GM19395 (cell line): ENCODE measurements at regions not wholly inside any gene's neighbourhood (a gene's known extent, or its start where the extent isn't known, plus 50 kb on each side); places are given as distances from the start of the nearest gene placed in this dataset.

ENCODE experiments used
- ATAC-seq: cut with Tn5 transposase; IDR thresholded peaks from one replicate; pipeline ENCODE4 v1.9.1; 2021; ENCODE audit warnings: mild to moderate bottlenecking, moderate library complexity; ENCODE audit not compliant: unreplicated experiment

DNA sequence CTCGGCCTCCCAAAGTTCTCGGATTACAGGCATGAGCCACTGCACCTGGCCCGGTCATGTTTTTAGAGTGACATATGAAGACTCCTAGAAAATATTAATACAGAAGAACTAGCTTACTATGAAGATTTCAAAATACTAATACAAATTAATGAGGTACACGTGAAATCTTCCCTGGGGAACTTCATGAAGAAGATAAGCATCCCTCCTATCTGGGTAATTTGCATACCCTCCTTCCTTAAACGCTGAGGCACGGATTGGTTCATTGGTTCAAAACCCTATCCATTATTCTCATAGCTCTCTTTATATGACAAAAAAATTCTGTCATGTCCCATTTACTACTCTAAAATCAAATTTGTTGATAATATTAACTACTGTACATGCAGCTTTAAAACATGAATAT is 224.8 kb upstream of the KLF14 start:
- no peak for ATAC-seq

DNA sequence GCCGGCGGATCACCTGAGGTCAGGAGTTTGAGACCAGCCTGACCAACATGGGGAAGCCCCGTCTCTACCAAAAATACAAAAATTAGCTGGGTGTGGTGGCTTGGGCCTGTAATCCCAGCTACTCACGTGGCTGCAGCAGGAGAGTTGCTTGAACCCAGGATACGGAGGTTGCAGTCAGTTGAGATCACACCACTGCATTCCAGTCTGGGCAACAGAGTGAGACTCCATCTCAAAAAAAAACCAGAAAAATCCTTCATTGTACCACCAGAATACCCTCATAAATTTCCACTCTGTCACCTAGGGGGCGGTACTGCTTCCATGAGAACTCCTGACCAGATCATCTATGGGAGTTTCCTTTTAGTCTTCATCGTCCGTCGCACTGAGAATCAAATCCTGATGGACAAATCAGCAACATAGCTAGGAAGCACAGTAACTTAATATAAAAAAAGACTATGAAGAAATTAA is 225.8 kb upstream of the KLF14 start:
- peak; percentile 26 for ATAC-seq

DNA sequence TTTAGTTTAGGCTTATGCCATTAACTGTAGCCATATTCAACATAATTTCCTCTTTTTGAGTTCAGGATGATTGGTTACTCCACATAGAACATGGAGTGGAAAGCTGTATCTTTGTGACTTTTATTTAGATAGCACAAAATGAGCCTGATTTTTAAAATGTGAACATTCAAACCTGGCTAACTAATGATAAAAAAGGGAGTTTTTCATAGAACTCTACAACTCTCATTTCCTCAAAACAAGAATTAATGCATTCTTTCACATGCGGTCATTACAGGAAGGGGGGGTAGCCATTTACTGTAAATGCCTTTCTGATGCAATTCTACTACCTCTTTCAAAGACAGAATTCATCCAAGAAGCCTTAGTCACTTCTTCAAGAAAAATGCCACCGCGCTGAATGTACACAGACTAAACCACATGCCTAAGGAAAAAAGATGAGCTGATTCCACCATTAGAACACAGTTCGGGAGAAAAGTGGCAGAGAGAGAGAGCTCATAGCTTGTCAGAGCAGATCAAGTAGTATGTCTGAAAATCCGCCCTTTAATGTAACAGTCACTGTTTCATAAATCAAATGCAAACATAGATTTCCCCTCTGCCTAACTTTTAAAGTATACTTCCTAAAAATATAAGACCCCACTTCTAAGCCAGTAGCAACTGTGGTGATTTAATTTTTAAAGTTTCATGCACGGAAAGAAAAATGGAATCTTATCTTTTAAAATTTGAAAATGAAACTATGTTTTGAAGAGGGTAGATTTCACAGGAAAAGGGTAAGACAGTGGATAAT is 226.4 kb upstream of the KLF14 start:
- ATAC-seq = peak; percentile 37

DNA sequence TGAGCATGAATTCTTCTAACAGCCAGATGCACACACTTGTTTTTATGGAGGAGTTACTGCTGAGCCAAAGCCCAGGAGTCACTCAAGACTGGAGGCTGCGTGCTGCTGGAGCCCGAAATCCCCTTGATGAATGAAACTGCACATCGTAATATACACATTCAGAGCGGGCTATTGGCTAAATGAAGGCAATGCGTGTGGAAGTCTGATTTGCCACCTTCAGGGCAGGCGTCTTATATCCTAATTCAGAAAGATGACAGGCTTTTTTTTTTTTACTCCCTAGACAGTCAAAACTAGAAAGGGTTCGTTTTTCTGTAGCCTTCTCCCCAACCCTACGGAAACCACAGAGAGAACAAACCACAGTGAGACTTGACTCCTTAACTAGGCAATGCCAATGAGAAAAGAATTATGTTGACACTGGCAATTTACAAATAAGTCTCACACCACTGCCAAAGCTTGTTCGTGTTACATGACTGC is 227.2 kb upstream of the KLF14 start:
- ATAC-seq = peak; percentile 83

DNA sequence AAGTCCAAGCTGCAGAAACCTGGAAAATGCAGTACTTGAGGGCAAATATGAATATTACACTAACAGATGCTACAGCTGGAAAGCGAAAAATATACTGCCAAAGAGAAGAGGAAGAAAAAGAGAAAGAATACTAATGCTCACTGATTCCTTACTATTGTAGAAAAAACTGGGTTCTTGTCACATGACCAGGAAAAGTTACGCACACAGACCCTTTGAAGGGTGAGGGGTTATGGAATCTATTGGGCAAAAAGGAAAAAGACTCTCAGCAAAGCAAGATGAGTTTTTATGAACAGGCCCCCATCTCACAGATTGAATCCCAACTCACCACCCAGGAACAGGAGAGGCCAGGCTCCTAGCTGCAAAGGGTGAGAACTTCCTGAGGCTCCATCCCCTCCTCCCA is 228.1 kb upstream of the KLF14 start:
- no peak for ATAC-seq

DNA sequence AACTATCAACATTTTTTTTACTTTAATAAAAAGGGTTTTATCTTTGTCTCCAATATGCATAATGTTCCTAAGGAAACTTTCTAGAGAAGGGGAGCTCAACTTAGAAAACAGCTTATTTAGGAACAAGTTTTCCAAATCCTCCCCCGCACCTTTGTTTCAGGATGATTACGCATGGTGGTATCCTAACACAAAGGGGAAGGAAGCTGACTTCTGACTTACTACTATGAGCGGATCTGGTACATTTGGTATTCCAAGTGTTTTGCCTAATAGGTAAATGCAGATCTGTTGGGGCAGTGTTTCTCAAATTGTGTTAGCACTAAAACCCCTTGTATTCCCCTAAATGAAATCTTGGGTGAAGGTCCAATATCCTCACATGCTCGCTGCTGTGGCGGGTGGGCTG is 229.3 kb upstream of the KLF14 start:
- ATAC-seq = no peak

DNA sequence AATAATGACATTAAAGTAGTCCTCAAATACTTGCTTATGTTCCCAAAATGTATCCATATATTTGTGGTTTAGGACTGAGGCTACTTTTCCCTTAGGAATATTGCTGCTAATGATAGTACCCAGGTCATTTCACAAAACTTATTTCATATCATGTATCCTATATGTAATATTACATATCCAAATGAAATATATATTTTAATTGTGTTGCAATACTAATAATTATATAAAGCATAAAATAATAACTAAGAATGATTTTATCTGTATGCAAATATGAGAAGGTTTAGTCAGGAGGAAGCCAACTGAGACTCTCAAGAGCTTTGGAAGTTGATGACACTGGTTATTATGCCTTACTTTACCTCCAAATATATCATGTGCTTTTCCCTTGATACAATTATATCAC is 231.5 kb upstream of the KLF14 start:
- no peak for ATAC-seq

DNA sequence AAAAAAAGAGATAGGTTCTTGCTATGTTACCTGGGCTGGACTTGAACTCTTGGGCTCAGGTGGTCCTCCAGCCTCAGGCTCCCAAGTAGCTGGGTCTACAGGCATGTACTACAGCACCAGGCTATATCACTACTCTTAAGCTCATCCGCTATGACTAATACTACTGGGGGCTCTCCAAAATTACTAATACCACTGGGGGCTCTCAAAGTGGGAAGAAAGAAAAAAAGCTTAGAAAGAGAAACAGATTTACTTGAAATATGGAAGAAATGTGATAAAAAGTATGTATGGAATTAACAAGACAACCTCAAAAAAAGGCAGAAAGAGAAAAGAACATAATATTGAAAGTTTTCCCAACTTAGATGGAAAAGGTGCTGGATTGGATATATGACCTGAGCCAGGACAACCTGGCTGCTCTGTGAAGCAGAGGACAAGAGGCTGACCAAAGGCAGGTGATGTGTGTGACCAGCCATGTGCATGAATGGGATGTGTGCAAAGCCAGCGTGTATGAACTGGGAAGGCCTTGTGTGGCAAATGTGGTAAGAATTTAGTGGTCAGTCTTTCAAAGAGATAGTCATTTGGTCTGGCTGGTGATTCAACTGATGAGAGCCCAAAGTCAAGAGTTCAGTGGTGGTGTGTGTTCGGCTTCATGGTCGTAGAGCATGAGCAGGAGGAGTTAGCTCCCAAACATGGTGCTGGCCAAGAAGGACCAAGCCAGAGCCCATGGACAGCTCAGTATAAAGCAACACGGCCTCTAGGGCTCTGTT is 232.4 kb upstream of the KLF14 start:
- no peak for ATAC-seq

DNA sequence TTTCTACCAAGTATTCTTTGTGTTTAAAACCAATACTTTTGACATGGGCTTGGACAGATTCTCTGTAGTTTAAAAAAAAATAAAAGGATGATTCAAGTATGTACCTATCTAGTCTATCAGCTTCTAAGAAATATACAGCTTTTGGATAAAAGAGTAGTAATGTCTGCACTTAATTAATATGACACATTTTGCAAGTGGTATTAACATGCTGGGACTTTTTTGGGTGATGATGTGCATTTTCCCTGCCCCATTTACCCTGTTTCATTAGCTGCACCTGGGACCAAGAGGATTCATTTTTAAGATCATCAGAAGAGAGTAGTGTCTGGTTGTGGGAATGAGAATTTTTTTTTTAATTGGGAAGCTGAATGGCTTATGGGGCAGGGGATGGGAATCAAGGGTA is 236.2 kb upstream of the KLF14 start:
- no peak for ATAC-seq

DNA sequence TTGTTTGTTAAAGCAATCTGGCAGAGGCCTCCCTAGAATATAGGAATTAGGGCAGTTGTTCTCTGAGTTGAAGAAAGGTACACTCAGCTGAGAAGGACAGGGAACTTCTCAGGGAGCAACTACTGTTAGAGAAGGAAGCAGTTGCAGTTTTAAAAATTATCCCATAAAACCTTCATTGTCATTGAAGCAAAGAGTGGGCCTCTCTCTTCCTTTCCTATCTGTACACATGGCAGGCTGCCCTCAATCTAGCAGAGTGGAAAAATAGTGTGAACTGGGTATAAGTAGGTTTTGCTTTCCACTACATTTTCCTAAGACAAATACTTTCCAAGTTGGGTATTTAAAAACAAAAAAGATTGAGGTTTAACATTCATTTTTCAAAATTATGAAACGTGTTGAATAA is 236.7 kb upstream of the KLF14 start:
- no peak for ATAC-seq

DNA sequence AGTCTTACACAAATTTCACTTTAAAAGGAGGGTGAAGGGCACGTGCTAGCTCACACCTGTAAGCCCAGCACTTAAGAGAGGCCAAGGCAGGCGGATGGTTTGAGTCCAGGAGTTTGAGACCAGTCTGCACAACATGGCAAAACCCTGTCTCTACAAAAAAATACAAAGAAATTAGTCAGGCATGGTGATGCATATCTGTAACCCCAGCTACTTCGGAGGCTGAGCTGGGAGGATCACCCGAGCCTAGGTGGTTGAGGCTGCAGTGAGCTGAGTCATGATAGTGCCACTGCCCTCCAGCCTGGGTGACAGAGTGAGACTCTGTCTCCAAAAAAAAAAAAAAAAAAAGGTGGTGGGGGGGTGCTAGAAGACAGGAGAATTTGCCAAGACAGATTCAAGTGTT is 237.3 kb upstream of the KLF14 start:
- no peak for ATAC-seq

DNA sequence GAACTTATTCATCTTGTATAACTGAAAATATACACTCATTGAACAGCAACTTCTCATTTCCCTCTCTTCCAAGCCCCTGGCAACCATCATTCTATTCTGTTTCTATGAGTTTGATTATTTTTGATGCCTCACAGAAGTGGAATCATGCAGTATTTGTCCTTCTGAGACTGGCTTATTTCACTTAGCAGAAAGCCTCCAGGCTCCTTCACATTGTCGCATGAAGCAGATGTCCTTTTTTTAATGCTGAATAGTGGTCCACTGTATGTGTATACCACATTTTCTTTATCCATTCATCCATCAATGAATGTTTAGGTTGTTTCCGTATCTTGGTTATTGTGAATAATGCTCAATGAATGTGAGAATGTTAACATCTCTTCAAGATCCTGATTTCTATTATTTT is 238.2 kb upstream of the KLF14 start:
- no peak for ATAC-seq

DNA sequence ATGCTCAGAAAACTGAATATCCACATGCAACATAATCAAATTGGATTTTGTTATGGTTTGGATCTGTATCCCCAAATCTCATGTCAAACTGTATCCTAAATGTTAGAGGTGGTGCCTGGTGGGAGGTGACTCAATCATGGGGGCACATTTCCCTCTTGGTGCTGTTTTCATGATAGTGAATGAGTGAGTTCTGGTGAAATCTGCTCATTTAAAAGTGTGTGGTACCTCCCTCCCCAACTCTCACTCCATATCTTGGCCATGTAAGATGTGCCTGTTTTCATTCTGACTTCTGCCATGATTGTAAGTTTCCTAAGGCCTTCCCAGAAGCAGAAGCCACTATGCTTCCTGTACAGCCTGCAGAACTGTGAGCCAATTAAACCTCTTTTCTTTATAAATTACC is 239.6 kb upstream of the KLF14 start:
- no peak for ATAC-seq

DNA sequence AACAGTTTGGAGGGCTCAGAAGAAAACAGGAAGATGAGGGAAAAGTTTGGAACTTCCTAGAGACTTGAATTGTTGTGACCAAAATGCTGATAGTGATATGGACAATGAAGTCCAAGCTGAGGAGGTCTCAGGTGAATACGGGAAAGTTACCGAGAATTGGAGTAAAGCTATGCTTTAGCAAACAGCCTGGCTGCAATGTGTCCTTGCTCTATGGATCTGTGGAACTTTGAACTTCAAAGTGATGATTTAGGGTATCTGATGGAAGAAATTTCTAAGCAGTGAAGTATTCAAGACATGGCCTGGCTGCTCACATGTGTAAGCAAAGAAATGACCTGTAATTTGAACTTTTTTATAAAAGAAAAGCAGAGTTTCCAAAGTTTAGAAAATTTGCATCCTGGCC is 240.2 kb upstream of the KLF14 start:
- ATAC-seq = no peak

DNA sequence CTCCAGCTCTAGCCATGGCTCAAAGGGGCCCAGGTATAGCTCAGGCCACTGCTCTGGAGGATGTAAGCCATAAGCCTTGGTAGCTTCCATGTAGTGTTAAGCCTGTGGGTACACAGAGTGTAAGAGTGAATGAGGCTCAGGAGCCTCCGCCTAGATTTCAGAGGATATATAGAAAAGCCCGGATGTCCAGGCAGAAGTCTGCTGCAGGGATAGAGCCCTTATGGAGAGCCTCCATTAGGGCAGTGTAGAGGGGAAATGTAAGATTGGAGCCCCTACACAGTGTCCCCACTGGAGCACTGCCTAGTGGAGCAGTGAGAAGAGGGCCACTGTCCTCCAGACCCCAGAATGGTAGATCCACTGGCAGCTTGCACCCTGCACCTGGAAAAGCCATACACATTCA is 240.8 kb upstream of the KLF14 start:
- no peak for ATAC-seq

DNA sequence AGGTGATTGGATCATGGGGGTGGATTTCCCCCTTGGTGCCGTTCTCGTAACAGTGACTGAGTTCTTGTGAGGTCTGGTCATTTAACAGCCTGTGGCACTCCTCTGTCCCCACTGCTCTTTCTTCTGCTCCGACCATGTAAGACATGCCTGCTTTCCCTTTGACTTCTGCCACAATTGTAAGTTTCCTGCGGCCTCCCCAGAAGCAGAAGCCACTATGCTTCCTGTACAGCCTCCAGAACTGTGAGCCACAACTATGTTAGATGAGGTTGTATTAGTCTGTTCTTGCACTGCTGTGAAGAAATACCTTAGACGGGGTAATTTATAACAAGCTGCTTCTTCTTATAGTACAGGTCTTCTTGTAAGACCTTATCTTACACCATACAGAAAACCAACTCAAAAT is 241.7 kb upstream of the KLF14 start:
- no peak for ATAC-seq

DNA sequence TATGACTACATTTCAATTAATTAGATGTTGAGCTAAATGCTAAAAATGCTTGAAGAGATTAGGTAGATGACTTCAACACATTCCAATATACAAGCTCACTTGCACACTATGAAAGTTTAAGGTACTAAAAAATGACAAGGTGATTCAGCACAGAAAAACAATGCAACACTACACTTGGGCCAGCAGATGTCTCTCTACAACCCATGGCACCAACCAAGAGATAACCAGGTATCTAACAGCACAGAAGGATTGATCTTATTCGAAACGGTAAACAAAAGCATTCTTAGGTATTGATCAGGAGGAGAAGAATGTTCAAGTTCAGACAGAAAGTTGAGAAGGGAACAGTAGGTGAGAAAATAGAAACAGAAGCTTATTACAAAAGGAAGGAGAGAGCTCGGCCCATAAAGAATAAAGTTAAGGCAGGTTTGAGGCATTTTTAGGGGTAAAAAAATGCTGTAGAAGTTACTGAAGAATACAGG is 248.2 kb upstream of the KLF14 start:
- peak; percentile 63 for ATAC-seq

DNA sequence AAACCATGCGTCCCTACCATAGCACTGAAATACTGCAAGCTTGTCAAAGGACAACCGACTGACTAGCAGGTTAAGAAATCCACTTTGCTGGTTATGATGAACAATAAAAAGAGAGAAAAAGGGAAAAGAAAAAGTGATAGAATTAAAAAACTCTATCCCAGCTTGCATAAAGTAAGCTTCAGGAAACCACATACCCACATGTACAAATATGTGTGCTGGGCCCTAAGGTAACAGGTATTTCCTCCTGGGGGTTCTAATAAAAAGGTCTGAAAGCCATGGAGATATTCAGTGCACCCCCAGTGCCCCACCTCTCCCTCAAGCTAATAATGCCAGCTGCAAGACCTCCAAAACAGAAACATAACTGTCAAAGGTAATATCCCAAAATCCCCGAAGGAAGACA is 248.6 kb upstream of the KLF14 start:
- ATAC-seq = no peak

DNA sequence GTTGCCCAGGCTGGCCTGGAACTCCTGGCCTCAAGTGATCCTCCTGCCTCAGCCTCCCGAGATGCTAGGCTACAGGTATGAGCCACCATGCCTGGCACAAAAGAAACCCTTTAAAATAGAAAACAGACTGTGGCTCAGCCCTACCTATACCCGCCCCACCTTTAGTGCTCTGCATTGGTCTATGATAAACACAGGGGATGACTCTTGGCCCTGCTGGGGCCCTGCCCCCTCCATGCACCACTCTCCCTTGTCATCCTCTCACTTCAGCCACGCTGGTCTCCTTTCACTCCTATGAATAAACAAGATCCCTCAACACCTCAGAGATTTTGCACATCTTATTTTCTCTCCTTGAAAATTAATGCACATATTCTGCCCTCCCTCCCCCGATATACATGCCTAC is 251.4 kb upstream of the KLF14 start:
- ATAC-seq = no peak

DNA sequence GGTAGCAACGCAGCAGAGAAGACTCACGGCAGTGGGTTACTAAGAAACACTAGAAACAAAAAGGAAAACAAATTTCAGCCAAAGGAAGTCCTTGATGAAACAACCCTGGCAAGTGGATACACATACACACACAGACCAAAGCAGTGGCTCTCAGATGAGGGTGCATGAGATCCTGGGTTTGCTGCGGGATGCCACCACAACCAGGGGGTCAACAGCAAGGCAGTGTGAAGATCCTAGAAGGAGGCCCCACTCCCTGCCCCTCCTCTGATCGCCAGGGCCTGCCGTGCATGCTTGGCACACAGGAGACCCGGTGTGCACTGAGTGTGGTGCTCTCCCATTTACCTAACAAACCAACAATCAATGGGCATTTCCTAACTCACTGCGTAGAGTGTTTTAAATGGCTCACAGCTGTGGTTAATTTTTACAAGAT is 252.3 kb upstream of the KLF14 start:
- ATAC-seq = no peak

DNA sequence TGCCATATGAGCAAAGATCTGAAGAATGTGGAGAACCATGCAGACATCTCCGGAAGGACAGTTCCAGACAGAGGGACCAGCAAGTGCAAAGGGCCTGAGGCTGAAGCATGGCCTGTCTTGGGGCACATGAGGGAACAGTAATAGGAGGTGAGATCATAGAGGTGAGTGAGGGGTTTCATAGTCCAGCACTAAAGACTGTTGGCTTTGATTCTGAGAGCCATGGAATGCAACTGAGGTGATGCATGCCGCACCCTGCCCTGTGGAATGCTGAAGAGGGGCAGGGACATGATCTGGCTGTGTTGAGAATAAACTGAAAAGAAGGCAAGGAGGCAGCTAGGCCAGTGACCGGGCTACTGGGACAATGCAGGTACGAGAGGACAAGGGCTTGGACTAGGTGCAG is 253.1 kb upstream of the KLF14 start:
- no peak for ATAC-seq

DNA sequence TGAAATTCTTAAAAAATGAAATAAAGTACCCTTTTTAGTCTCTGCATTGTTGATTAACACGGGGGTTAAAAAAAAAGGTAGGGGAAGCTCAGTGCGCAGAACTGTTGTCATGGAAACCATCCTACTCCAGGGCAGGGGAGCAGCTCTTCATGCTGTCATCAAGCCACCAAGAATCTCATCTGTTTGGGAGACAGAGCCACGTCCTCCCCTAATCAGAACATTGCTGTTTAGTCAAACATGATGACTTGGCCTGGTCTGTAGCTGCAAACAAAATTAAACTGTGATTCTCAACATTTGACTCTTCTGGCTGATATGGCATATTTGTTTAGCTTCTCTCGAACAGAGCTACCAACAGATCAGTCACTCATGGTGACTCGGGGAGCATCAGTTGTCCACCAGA is 254.4 kb upstream of the KLF14 start:
- no peak for ATAC-seq
